ENCODE measurements at regions not wholly inside any gene's neighbourhood (a gene's known extent, or its start where the extent isn't known, plus 50 kb on each side); places are given as distances from the start of the nearest gene placed in this dataset.

DNA sequence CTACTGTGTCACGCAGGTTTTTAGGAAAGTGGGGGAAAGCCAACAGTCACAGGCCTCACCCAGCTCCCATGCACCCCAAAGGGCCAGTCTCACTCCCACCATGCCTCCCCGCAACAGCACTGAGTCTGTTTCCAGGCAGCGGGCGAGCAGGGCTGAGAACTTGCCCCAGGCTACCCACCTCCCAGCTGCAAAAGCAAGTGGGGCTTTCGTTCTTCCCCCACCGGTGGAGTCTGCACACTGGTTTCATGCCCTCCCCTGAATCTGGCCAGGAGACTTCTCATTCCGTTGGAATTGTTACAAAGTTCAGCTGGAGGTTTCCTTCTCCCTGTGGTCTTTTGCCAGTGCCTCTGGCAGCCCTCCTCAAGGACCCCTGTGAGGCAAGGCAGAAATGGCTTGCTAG is 53.6 kb upstream of the KCNJ15 start:
- no peak for DNase-seq (ENCODE audit: low spot score)

DNA sequence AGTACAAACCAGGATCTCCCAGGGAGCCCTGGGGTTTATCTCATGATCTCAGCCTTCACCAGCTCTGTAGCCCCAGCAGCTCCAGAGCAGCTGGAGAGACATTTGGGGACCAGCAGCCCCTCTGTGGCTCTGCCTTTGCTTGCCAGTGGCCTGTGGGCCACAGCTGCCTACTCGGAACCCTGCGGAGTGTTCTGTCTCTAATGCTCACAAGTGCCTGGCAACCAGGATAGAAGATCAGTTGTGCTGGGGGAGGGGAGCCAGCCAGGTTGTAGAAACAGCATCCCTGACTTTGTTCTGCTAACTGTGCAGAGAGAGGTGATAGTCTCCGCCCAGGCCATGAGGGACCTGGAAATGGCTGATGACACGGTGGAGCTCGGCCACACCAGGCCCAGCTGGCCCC is 50.9 kb upstream of the KCNJ15 start:
- DNase-seq (ENCODE audit: low spot score): no peak

DNA sequence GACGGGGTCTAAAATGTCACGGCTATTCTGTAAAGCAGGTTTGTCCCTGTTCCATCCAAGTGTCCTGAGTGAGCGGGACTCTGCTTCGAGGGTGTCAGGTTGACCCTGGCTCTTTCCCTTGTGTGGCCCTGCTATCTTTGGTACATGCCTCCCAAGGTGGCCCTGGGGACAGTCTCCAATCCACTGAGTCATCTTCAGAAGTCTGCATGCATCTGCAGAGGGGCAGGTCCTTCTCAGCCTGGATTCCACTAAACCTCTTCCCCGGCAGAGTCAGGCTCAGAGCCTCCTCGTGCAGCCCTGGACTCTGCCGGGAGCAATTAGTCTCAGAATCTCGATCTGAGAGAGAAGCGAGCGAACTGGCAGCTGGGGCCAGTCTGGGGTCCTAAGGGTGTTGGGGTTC is 50.1 kb upstream of the KCNJ15 start:
- no peak for DNase-seq (ENCODE audit: low spot score)
